ENCODE measurements at regions not wholly inside any gene's neighbourhood (a gene's known extent, or its start where the extent isn't known, plus 50 kb on each side); places are given as distances from the start of the nearest gene placed in this dataset.

GRCh38 chr7:25712500-25712899 is 439.5 kb upstream of the NFE2L3 start:
- TF ChIP-seq CTCF (IDR thresholded peaks at IDR 0.05) (no peak), POLR2A (IDR thresholded peaks at IDR 0.05) (no peak)

Measured in Peyer's patch (tissue), 4 donors.